HG02840 (cell line): ENCODE measurements at regions not wholly inside any gene's neighbourhood (a gene's known extent, or its start where the extent isn't known, plus 50 kb on each side); places are given as distances from the start of the nearest gene placed in this dataset.

ENCODE experiments used
- ATAC-seq: cut with Tn5 transposase; IDR thresholded peaks from one replicate; pipeline ENCODE4 v1.9.1; 2021; ENCODE audit warnings: mild to moderate bottlenecking, moderate library complexity, moderate number of reproducible peaks; ENCODE audit not compliant: unreplicated experiment, low FRiP score

GRCh38 chr5:112616812-112617547 is 120.7 kb upstream of the APC start:
- no peak for ATAC-seq

- no peak for ATAC-seq
Measured at GRCh38 chr5:112625246-112625645, 112.4 kb upstream of the APC start.

GRCh38 chr5:112625689-112626438 is 111.8 kb upstream of the APC start:
- no peak for ATAC-seq

GRCh38 chr5:112626715-112627114 is 111.0 kb upstream of the APC start:
- no peak for ATAC-seq

- no peak for ATAC-seq
Measured at GRCh38 chr5:112628214-112628980, 109.3 kb upstream of the APC start.

GRCh38 chr5:112630246-112631009 is 107.3 kb upstream of the APC start:
- ATAC-seq: no peak

- ATAC-seq: no peak
Measured at GRCh38 chr5:112634166-112634565, 103.5 kb upstream of the APC start.

- ATAC-seq: no peak
Measured at GRCh38 chr5:112634796-112635195, 102.9 kb upstream of the APC start.

- ATAC-seq: no peak
Measured at GRCh38 chr5:112635276-112635675, 102.4 kb upstream of the APC start.

- no peak for ATAC-seq
Measured at GRCh38 chr5:112635771-112636731, 101.6 kb upstream of the APC start.

- ATAC-seq: no peak
Measured at GRCh38 chr5:112636751-112637150, 100.9 kb upstream of the APC start.

- no peak for ATAC-seq
Measured at GRCh38 chr5:112637343-112637742, 100.3 kb upstream of the APC start.

- no peak for ATAC-seq
Measured at GRCh38 chr5:112640546-112640945, 97.1 kb upstream of the APC start.

- ATAC-seq: no peak
Measured at GRCh38 chr5:112641515-112642110, 96.1 kb upstream of the APC start.

GRCh38 chr5:112642885-112643284 is 94.8 kb upstream of the APC start:
- no peak for ATAC-seq

GRCh38 chr5:112643339-112643971 is 94.2 kb upstream of the APC start:
- ATAC-seq: no peak

GRCh38 chr5:112646139-112646936 is 91.3 kb upstream of the APC start:
- no peak for ATAC-seq

- no peak for ATAC-seq
Measured at GRCh38 chr5:112647428-112647827, 90.3 kb upstream of the APC start.
